NT2/D1 (cell line): ENCODE measurements at regions not wholly inside any gene's neighbourhood (a gene's known extent, or its start where the extent isn't known, plus 50 kb on each side); places are given as distances from the start of the nearest gene placed in this dataset.

ENCODE experiments used
- SUZ12 ChIP-seq: IDR thresholded peaks from 2 replicates; pipeline ENCODE4 v1.6.1; 2011; ENCODE audit not compliant: insufficient read length, insufficient read depth; ENCODE audit errors: extremely low read depth
- YY1 ChIP-seq: IDR thresholded peaks from 2 replicates; pipeline ENCODE4 v1.6.1; 2011; ENCODE audit not compliant: insufficient read length, insufficient read depth

DNA sequence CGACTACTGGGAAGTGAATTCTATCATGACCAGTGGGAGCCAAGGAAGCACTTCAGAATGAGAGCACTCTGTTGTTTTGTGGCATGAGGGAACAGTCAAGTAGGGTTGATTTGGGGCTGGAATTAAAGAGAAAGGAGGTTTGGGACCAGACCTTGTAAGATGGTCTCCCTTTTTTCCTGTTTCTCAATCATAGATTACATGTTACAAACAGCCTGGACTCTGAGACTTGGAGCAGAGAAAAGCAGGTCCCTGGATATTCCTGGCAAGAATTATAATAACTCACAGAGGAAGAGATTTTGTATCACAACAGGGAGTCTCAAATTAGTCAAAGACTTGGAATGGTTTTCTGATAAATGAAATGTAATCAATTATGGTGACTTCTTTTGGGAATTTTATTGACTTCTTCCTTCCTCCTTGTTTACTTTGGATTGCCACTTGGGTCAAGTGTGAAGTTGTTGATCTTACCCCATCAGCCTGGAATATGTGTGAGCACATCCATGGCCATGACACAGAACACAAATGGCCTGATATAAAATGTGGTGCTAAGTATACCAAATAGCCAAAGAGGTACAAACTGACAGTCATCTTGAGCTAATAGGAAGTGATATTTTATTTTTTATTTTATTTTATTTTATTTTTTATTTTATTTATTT lies 131.0 kb upstream of the OSMR start:
- no peak for TF ChIP-seq YY1
- TF ChIP-seq SUZ12, result no peak
